ENCODE measurements at regions not wholly inside any gene's neighbourhood (a gene's known extent, or its start where the extent isn't known, plus 50 kb on each side); places are given as distances from the start of the nearest gene placed in this dataset.

GRCh38 chr11:87459351-87459750 is 421.6 kb downstream of the TMEM135 start:
- TF ChIP-seq CTCF (conservative IDR thresholded peaks at IDR 0.05; ENCODE audit: low read length) (no peak), EZH2phosphoT487 (IDR thresholded peaks at IDR 0.05; ENCODE audit: borderline replicate concordance) (no peak)
